ENCODE measurements at regions not wholly inside any gene's neighbourhood (a gene's known extent, or its start where the extent isn't known, plus 50 kb on each side); places are given as distances from the start of the nearest gene placed in this dataset.

DNA sequence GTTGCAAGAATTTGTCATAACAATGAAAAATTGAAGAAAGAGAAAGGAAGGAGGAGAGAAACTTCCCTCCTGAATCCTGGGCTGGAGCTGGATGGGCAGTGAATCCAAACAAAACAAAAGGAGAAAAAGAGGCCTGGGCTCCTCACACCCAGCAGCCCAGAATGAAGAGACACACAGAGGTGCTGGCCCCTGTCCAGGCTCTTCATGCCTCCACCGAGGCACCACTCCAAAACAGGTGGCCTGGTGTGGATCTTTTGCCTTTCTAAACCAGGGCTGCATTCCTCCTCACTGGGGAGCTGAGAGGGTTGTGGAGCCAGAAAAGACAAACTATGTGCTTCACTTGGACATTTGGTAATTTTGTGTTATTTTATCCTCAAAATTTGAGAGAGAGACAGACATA is 76.0 kb downstream of the FAM124B start:
- DNase-seq (ENCODE audit: low spot score): no peak
- TF ChIP-seq, protein P1, sequence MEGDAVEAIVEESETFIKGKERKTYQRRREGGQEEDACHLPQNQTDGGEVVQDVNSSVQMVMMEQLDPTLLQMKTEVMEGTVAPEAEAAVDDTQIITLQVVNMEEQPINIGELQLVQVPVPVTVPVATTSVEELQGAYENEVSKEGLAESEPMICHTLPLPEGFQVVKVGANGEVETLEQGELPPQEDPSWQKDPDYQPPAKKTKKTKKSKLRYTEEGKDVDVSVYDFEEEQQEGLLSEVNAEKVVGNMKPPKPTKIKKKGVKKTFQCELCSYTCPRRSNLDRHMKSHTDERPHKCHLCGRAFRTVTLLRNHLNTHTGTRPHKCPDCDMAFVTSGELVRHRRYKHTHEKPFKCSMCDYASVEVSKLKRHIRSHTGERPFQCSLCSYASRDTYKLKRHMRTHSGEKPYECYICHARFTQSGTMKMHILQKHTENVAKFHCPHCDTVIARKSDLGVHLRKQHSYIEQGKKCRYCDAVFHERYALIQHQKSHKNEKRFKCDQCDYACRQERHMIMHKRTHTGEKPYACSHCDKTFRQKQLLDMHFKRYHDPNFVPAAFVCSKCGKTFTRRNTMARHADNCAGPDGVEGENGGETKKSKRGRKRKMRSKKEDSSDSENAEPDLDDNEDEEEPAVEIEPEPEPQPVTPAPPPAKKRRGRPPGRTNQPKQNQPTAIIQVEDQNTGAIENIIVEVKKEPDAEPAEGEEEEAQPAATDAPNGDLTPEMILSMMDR (IDR thresholded peaks at IDR 0.05): no peak
- no peak for ATAC-seq (ENCODE audit: low FRiP score)

DNA sequence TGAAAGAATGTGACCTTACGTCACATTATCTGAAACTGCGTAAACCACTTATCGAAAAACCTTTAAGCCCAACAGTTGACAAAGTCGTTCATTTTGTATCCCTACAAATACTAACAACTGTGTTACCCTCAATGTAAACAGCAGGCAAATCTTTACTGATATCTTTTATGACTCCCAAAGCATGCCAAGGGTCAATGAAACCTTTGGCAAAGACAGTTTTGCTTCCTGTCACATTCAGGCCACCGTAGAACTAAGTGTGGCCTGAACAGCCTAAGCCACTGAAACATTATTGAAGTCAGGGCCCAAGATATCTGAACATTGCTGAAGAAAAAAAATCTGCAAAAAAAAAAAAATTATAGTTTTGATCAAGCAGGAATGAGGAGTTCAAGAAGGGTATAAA is 77.3 kb downstream of the FAM124B start:
- TF ChIP-seq, protein P1 (IDR thresholded peaks at IDR 0.05): no peak
- no peak for ATAC-seq (ENCODE audit: low FRiP score)
- DNase-seq (ENCODE audit: low spot score): no peak

DNA sequence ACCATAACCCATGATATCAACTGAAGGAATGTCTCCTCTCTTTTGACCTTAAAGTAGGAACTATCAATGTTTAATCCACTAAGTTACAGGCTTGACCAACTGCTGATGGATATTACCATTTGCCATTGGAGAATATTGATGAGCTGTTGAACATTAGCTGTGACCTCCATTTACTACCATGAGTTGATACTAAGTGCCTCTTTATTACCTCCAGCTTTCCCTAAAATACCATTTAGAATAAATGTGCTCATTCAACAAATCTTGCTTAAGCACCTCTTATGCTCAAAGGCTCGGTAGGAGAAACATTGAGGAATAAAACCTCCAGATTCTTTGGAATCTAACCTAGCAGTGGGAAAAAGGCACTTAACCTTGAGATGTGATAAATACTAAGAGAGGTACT is 81.2 kb downstream of the FAM124B start:
- DNase-seq (ENCODE audit: low spot score) (no peak), ATAC-seq (ENCODE audit: low FRiP score) (no peak)
- TF ChIP-seq, protein P1 (IDR thresholded peaks at IDR 0.05): no peak

DNA sequence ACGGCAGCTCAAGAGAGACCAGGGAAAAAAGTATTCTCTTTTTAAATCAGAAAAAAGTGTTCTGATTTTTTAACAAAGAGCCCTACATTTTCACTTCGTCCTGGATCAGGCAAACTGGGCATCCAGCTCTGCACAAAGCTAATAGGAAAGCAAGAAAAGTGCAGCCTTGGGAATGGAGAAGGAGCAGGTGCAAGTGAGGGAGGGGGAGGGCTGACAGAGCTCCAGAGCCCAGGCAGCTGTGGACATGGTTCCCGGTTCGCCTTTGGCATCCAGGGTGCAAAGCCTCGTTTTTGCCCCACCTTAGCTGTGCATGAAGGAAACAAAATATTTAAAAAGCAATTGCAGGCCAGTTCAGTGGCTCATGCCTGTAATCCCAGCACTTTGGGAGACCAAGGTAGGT is 82.2 kb downstream of the FAM124B start:
- ATAC-seq (ENCODE audit: low FRiP score) (no peak), DNase-seq (ENCODE audit: low spot score) (no peak)
- TF ChIP-seq, protein P1 (IDR thresholded peaks at IDR 0.05): no peak

DNA sequence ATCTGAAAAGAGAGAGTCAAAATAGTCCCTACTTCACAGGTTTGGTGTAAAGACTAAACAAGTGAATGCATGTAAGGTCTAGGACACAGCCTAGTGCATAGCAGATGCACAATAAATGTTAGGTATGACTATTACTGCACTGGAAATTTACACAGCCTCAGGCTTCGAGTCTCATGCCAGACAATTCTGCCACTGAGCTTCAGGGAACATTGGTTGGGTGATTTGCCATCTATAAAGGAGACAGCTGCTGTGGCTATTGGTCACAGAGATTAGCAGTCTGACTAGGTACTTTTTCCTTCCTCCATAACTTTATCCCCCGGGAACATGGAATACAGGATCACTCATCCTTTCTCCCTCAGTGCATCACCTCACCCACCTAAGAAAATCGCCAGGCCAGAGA is 89.2 kb downstream of the FAM124B start:
- no peak for ATAC-seq (ENCODE audit: low FRiP score)
- no peak for DNase-seq (ENCODE audit: low spot score)
- TF ChIP-seq, protein P1 (IDR thresholded peaks at IDR 0.05): no peak

DNA sequence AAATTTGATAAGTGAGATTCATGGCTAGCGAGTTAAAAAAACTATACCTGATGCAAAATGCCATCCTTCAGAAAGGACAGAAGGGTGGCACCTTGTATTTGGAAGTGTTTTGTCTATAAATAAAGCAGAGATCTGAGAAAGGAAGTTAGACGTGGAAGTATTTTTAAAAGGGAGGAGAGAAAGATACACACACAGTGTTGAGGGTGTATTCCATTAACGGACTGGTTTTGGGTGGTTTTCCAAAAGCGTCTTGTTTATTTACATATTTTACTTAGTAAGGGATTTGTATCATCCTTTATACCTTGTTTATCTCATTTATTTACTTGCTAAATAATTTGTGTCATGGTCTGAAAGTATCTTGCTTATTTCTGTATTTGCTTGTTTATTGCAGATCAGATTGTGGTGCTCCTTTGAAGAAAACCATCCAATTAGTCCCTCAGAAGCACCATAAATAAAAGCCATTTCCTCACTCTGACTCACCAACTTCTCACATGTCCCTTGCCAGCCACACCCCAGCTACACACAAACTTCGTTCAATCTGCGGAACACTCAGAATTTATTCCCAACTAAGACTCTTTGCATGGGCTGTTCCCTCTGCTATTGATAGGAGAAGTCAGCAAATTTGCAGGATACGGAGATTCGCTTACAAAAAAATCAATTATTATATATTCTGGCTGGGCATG is 90.8 kb downstream of the FAM124B start:
- ATAC-seq (ENCODE audit: low FRiP score) (no peak), DNase-seq (ENCODE audit: low spot score) (no peak)
- TF ChIP-seq, protein P1 (IDR thresholded peaks at IDR 0.05): no peak

DNA sequence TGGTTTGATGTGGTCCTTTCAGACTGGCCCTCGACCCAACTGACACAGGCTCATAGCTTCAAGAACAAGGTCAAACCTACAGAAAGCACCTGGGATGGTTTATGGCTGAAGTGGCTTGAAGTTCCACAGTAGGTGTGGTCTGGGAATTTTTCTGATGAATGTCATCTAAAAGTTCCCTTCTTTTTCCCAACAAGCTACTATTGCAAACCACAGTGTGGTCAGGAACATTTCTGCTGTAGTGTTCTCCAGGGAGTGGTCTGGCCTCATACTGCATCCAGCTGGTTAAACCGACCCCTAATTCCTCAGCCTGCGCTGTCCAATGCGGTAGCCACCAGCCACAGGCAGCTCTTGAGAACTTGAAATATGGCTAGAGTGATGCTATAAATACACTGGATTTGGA is 92.7 kb downstream of the FAM124B start:
- no peak for DNase-seq (ENCODE audit: low spot score)
- no peak for ATAC-seq (ENCODE audit: low FRiP score)
- TF ChIP-seq, protein P1 (IDR thresholded peaks at IDR 0.05): no peak

All from omental fat pad (tissue), 3 donors.